Stimulated activated CD8-positive, alpha-beta memory T cell treated with anti-CD3 and anti-CD28 coated beads, Interleukin-15, amount 100 ng/mL, for 48 hours (primary cell): ENCODE measurements at regions not wholly inside any gene's neighbourhood (a gene's known extent, or its start where the extent isn't known, plus 50 kb on each side); places are given as distances from the start of the nearest gene placed in this dataset.

ENCODE experiments used
- DNase-seq, 2 donors: peaks; one replicate each; pipeline ENCODE4 v3.0.0-alpha.2; 2020; ENCODE audit warnings: low read depth in 2 of 2

GRCh38 chr6:147757291-147757690 lies 248.8 kb downstream of the SAMD5 start:
- no peak for DNase-seq

DNA sequence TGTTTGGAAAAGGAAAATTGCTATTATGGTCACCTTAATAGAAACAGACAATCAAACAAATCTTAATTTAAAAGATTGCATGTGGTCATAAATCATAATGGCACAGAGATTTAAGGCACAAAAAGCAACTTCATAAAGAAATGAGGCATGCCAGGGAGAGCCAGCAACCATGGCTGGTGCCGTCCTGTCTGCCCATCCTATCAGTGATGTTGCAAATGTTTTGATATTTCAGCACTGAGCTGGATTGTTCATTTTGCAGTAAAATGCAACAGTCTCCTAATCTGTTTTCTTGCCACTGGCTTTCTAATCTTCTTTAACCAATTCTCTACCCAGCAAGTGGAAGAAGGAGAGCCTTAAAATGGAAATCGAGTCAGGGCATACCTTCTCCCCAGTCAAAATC lies 249.8 kb downstream of the SAMD5 start:
- DNase-seq = no peak

- DNase-seq = no peak
These were observed 250.6 kb downstream of the SAMD5 start for GRCh38 chr6:147759093-147759492.

DNA sequence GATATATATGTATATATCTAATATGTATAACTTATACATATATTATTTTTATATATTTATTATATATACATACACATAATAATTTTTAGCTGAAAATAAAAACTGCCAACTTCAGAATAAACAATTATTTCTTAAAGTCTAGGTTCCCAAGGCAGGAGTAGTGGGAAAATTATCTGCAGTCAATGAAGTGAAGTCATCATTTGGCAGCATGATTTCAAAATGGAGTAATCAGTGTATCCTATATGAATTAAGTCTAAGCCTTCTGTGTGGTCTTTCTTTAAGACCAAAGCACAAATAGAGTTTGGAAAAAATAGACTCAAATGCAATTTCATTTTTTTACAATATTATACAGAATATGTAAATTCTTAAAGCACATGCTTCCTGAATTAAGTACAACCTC lies 251.0 kb downstream of the SAMD5 start:
- no peak for DNase-seq

DNA sequence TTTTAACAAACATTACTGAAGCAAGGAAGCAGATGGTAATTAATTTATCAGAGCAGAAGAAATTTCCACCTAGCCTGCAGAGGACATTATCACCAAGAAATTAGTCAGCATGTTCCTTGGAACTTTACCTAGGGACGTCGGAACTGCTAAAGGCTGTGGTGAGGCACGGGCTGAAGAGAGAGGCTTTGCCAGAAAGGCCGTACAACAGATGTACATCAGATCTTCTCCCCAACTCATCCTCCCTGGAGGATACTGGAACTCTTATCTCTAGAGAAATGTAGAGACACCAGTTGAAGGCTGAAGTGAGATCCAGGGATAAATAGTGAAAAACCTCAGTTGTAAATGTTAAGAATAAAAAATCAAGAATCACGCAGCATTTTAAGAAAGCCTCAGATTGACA lies 257.1 kb downstream of the SAMD5 start:
- no peak for DNase-seq

- no peak for DNase-seq
These were observed 260.5 kb downstream of the SAMD5 start for GRCh38 chr6:147768969-147769368.

DNA sequence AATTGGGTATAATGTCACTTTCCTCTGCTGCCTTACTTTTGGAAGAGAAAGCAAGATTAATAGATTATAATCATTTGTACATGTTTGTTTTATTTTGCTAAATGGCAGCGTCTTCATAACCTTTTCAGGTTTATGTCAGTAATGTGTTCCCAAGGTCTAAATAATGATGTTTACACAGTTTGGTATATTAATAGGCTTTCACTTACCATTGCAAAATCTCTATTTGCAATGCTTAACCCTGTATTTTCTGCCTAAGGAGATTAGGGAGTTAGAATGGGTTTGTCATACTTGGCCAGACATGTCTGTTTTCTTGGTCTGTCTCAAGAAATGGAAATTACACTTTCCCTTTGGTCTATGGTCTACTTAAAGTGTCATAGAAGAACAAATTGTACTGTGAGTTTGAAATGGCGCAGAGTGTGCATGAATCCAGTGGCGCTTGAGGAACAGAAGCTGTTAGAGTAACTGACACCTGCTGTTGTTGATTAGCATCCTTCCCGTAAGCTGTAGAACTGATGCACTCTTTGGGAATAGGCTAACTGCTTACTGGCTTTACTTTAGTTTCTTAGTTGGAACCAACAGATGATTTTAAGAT lies 261.1 kb downstream of the SAMD5 start:
- DNase-seq = no peak

- DNase-seq = no peak
These were observed 261.7 kb downstream of the SAMD5 start for GRCh38 chr6:147770221-147770620.

- DNase-seq = no peak
These were observed 264.2 kb downstream of the SAMD5 start for GRCh38 chr6:147772724-147773123.

DNA sequence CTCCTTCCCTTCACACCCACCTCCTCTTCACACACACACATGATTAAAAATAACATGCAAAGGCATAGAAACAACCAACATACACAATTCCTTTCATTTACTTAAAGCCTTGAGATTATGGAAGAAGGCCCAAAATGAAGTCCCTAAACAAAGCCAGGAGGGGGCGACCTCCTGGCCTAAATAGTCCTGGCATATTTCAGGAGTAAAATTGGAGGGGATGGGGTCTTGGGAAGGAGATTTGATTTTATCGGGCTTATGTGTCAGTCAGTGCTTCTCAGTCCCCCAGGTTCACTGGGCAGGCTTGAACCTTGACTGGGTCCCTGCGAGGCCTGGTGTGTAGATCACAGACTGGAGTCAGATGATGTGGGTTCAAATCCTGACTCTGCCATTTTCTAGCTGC lies 266.4 kb downstream of the SAMD5 start:
- no peak for DNase-seq

DNA sequence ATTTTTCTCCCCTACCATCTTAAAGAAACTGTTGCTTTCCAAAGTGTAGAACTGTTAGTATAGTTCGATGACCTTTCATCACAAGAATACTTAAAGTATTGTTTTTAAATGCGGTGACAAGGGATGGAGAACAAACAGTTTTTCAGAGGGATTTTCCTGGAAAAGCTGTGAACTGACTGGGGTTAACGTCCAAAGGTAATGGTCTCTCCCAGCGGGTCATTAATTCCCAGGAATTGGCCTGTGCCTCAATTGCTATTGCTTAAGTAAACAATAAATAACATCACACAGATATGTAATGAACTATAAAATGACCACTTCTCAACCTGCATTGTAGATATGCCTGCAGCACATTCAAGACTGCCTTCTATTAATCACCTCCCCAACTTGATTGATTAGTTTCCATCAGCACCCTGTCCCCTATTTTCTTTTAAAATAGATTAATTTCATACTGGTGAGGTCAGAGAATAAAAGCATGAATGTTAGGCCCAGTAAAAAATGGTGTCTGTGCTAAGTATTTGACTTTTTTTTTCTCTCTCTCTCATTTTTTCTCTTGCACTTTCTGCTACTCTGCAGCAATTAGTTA lies 268.2 kb downstream of the SAMD5 start:
- DNase-seq = no peak

DNA sequence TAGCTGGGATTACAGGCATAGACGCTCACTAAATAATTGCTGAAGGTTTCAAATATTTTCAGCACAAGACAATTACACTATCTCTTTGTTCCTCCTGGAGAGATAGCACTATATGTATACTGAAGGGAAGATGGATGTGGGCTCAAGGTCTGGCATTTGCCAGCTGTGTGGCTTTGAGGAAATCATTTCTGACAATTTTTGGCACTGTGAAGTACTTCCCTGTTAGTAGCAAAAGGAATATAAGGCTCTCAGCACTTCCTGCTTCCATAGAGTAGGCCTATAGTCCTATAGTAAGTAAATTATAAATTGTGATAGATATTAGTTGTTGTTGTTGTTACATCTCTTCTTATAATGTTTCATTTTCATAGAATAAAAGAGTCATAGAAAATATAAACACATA lies 271.1 kb downstream of the SAMD5 start:
- DNase-seq = no peak

DNA sequence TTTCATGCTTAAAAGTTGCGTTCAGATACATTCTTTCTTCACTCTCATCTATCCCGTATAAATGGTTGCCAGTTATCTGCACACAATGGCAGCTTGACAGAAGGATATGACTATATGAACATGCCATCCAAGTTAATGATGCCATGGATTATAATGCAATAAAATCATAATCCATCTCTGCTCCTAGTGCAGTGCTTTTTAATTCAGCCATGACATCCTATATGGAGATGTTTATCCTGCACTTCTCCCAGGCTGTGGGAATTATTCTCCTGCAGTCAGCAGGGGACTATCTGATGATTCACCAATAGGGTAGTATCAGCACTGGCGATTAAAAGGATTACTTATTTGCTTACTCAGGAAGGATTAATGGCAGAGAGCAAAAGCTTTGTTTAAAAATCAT lies 273.8 kb downstream of the SAMD5 start:
- DNase-seq = no peak

DNA sequence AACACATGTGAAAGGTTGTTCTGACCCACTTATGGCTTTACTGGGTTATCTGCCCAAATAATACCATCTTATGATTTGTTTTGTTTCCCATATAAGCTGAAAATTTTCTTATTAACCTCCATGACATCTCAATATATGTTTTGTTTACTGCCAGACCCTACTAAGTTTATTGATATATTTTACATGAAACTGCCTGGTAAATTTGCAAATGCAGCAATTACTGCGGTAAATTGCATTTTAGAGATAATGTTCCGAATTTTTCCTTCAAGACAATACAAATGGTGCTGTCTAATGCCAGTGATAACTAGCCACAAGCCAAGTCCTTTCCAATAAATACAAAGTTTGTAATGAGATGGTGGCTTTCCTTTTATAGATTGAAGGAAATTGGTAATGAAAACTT lies 275.9 kb downstream of the SAMD5 start:
- DNase-seq = no peak

DNA sequence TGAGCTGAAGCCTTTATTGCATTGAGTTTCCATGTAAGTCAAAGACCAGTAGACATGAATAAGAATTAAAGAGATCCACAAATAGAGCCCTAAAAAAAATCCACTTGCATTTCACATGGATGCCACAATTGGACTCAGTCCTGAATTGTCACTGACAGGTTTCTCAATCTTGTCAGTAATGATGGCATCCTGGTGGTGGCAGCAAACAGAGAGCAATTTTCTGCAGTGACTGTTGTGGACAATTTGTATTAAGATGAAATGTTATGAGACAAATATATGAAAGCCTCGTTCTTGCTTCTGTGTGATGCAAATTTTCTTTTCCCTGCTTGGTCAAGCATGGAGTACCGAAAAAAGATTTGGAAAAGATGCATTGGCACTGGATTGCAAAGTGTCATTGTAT lies 278.9 kb downstream of the SAMD5 start:
- DNase-seq = no peak

- no peak for DNase-seq
These were observed 281.0 kb downstream of the SAMD5 start for GRCh38 chr6:147789430-147789947.

DNA sequence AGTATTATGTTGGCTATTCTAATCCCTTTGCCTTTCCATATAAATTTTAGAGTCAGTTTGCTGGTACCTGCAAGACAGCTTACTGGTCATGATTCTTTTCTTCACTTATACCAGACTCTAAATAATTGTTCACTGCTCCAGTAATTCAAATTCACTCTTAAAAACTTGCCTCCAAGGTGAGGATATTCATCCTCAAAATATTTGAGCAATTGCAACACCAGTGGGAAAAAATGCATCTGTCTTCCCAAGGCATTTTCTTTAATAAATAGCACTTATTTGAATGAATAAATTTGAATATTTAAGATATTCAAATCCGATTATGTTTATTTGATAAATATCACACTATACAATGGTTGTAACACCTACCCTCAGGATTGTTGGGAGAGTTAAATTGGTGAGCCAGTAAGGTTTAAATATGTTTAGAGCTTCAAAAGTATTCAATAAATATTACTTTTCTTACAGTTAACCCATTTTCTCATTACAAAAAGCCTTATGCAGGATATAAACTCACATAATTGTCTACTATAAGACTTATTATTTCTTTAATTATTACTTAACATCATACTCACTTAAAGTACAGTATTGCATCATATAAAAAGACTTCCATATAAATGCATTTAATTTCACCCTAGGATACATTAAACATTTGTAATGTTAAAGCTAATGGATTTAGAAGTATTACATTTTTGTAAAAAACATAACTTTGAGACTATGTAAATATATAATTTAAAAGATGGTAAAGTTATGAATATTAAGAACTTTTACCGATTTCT lies 285.6 kb downstream of the SAMD5 start:
- no peak for DNase-seq

GRCh38 chr6:147802459-147802858 lies 294.0 kb downstream of the SAMD5 start:
- no peak for DNase-seq

DNA sequence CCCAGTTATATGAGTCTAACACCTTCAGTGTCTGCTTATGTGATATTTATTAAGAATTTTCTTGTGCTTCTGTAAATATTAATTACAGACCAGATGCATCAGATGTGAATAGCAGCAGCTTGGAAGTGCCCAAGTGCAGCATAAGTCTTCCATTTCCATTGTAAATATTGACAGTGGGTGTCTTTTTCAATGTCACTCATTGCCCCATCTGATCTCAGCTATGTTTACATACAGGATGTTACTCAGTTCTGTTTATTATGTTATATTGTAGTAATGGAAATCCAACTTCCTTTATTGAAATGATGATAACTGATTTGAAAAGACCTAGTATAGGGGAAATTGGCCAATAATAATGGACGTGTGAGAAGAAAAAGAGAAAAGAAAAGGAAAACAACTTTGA lies 296.7 kb downstream of the SAMD5 start:
- DNase-seq = no peak

- no peak for DNase-seq
These were observed 298.2 kb downstream of the SAMD5 start for GRCh38 chr6:147806697-147807096.

- DNase-seq = no peak
These were observed 300.1 kb downstream of the SAMD5 start for GRCh38 chr6:147808640-147809039.

GRCh38 chr6:147811913-147812629 lies 303.6 kb downstream of the SAMD5 start:
- no peak for DNase-seq
